PC-9 (cell line): ENCODE measurements at regions not wholly inside any gene's neighbourhood (a gene's known extent, or its start where the extent isn't known, plus 50 kb on each side); places are given as distances from the start of the nearest gene placed in this dataset.

Experiments used
- BruUV-seq: library from RNA; stranded (reverse); fragments of 400-500 nt; replicated peaks from 2 replicates; lab custom pipeline; 2021; lab: Mats Ljungman, UMichigan
- CTCF ChIA-PET: fragments of 300-600 bp; sonication (Branson Sonifier 250); formaldehyde crosslinking; loops from one replicate; lab custom pipeline; 2022; ENCODE audit warnings: antibody characterized with exemption; lab: Charles Lee
- POLR2A ChIA-PET: fragments of 300-600 bp; sonication (Branson Sonifier 250); formaldehyde crosslinking; loops from one replicate; lab custom pipeline; 2022; ENCODE audit warnings: antibody characterized with exemption; ENCODE audit not compliant: unreplicated experiment; lab: Charles Lee
- DNase-seq, 2 experiments: peaks; one replicate each; pipeline versions ENCODE4 v3.0.0 to v3.0.0-alpha.2; 2015 to 2022; ENCODE audit warnings: mixed read lengths in 1 of 2
- H2AFZ ChIP-seq: fragments of 200-600 bp; sonication (generic); 2 replicates; pipeline ENCODE4 v1.8.1; 2017; ENCODE audit warnings: antibody characterized with exemption
- H3F3A ChIP-seq: fragments of 200-600 bp; sonication (generic); 2 replicates; pipeline ENCODE4 v1.8.1; 2017; ENCODE audit warnings: antibody characterized with exemption, mild to moderate bottlenecking, low read depth; ENCODE audit not compliant: insufficient read depth
- H3K27ac ChIP-seq: fragments of 200-600 bp; sonication (generic); 2 replicates; pipeline ENCODE4 v1.6.1; 2016; ENCODE audit warnings: mixed run types
- H3K27me3 ChIP-seq: fragments of 200-600 bp; sonication (generic); 2 replicates; pipeline ENCODE4 v1.6.1; 2016; ENCODE audit warnings: low read depth, mixed run types; ENCODE audit not compliant: insufficient read depth
- H3K36me3 ChIP-seq: fragments of 200-600 bp; sonication (generic); 2 replicates; pipeline ENCODE4 v1.6.1; 2016; ENCODE audit warnings: low read depth, mixed run types
- H3K4me1 ChIP-seq: fragments of 200-600 bp; sonication (generic); replicated peaks from 2 replicates; pipeline ENCODE4 v1.6.1; 2016; ENCODE audit warnings: mixed run types; ENCODE audit not compliant: insufficient read depth
- H3K4me2 ChIP-seq: fragments of 200-600 bp; sonication (generic); 2 replicates; pipeline ENCODE4 v1.6.1; 2017; ENCODE audit warnings: mixed run types
- H3K4me3 ChIP-seq: fragments of 200-600 bp; sonication (generic); 2 replicates; pipeline ENCODE4 v1.6.1; 2016; ENCODE audit warnings: mixed run types
- H3K79me2 ChIP-seq: fragments of 200-600 bp; sonication (generic); 2 replicates; pipeline ENCODE4 v1.6.1; 2017; ENCODE audit warnings: low read depth, mixed run types
- H3K9me2 ChIP-seq: fragments of 200-600 bp; sonication (generic); 2 replicates; pipeline ENCODE4 v1.8.1; 2017; ENCODE audit warnings: mild to moderate bottlenecking; ENCODE audit not compliant: insufficient read depth
- H3K9me3 ChIP-seq: fragments of 200-600 bp; sonication (generic); 2 replicates; pipeline ENCODE4 v1.8.1; 2016; ENCODE audit warnings: low read depth; ENCODE audit not compliant: insufficient read depth
- H4K20me1 ChIP-seq: fragments of 200-600 bp; sonication (generic); 2 replicates; pipeline ENCODE4 v1.8.1; 2017; ENCODE audit not compliant: insufficient read depth
- EZH2 ChIP-seq: fragments of 200-600 bp; sonication (generic); IDR thresholded peaks from 2 replicates; pipeline ENCODE4 v1.8.0; 2017; ENCODE audit warnings: antibody characterized with exemption, low read depth
- intact Hi-C: fragments of 100-400 bp; cut with micrococcal nuclease; formaldehyde crosslinking; loops from one replicate; pipeline ENCODE4 v1.10.0; 2022; ENCODE audit not compliant: unreplicated experiment
- TF ChIP-seq, protein P1 (sequence below): fragments of 200-600 bp; sonication (generic); conservative IDR thresholded peaks from 2 replicates; pipeline ENCODE4 v1.6.1; 2017; ENCODE audit warnings: mixed run types, antibody characterized with exemption, mild to moderate bottlenecking, moderate library complexity

DNA sequence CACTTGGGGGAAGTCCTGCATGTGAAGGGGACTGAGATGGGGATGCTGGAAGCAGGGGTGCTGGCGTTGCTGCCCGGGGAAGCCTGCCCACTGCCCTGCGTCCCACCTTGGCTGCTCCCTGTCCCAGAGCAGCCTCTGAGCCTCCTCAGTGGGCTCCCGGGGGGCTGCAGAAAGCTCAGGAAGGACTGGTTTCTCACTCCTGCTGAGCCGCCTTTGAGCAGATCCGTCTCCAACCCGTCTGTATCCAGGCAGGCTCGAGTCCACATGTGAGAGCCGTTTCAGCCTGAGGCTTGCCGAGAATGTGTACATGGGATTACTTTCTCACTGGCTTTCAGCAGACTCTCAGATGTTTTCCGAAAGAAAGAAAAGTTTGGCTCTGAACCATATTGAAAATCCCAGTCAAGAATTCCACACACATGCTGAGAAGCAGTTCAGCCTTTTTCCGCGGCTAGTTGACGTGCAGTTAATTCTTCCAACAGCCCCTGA, 95.3 kb upstream of the COL5A1 start:
- DNase-seq: no peak
- Histone ChIP-seq H3K9me3 (no peaks in the 10 kb centered on the region), H3K79me2 (no peaks in the 10 kb centered on the region), H3K4me3 (no peak overlapping the region), H3K4me2 (no peak overlapping the region), H3K9me2 (no peaks in the 10 kb centered on the region), H4K20me1 (no peaks in the 10 kb centered on the region), H2AFZ (no peak overlapping the region), H3K4me1 (peaks cover under 1% of the 10 kb centered on the region; the same call in 1 of the 2 replicates), H3F3A (no peaks in the 10 kb centered on the region), H3K27me3 (peaks cover 40% of the 10 kb centered on the region), H3K27ac (no peak overlapping the region), H3K36me3 (no peaks in the 10 kb centered on the region)
- TF ChIP-seq, protein P1, sequence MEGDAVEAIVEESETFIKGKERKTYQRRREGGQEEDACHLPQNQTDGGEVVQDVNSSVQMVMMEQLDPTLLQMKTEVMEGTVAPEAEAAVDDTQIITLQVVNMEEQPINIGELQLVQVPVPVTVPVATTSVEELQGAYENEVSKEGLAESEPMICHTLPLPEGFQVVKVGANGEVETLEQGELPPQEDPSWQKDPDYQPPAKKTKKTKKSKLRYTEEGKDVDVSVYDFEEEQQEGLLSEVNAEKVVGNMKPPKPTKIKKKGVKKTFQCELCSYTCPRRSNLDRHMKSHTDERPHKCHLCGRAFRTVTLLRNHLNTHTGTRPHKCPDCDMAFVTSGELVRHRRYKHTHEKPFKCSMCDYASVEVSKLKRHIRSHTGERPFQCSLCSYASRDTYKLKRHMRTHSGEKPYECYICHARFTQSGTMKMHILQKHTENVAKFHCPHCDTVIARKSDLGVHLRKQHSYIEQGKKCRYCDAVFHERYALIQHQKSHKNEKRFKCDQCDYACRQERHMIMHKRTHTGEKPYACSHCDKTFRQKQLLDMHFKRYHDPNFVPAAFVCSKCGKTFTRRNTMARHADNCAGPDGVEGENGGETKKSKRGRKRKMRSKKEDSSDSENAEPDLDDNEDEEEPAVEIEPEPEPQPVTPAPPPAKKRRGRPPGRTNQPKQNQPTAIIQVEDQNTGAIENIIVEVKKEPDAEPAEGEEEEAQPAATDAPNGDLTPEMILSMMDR: no peak
- no peak for TF ChIP-seq EZH2
- CTCF ChIA-PET: no interaction called here
- BruUV-seq: no TSS peak
- intact Hi-C loops: no loop called here
- POLR2A ChIA-PET: no interaction called here

DNA sequence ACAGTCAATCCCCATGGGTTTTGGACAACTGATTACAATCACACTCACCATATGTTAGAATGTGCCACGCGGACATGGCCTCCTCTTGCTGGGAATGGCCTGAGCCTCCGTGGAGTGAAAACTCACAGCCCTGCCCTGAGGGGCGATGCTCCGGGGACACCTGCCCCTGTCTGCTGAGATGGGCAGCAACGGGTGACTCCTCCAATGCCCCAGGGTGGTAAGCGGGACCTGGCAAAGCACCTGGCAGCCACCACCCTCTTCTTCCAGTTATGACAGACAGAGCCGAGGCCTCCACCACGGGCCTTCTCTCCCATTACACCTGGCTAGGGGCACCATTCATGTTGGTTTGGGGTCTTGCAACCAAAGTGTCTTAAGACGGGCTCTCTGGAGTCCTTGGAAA, 94.9 kb upstream of the COL5A1 start:
- no peaks in the 10 kb centered on the region for H3K36me3 ChIP-seq
- CTCF ChIA-PET: no interaction called here
- no peaks in the 10 kb centered on the region for H4K20me1 ChIP-seq
- BruUV-seq: no TSS peak
- H3K79me2 ChIP-seq: no peaks in the 10 kb centered on the region
- no peak overlapping the region for H2AFZ ChIP-seq
- H3K27me3 ChIP-seq: peaks cover 39% of the 10 kb centered on the region
- no peaks in the 10 kb centered on the region for H3K9me3 ChIP-seq
- TF ChIP-seq EZH2: no peak
- intact Hi-C loops: no loop called here
- H3K4me3 ChIP-seq: no peak overlapping the region
- H3F3A ChIP-seq: no peaks in the 10 kb centered on the region
- H3K9me2 ChIP-seq: no peaks in the 10 kb centered on the region
- H3K27ac ChIP-seq: no peak overlapping the region
- H3K4me1 ChIP-seq: peaks cover 5% of the 10 kb centered on the region; the same call in 1 of the 2 replicates
- POLR2A ChIA-PET: no interaction called here
- no peak overlapping the region for H3K4me2 ChIP-seq
- DNase-seq: no peak

DNA sequence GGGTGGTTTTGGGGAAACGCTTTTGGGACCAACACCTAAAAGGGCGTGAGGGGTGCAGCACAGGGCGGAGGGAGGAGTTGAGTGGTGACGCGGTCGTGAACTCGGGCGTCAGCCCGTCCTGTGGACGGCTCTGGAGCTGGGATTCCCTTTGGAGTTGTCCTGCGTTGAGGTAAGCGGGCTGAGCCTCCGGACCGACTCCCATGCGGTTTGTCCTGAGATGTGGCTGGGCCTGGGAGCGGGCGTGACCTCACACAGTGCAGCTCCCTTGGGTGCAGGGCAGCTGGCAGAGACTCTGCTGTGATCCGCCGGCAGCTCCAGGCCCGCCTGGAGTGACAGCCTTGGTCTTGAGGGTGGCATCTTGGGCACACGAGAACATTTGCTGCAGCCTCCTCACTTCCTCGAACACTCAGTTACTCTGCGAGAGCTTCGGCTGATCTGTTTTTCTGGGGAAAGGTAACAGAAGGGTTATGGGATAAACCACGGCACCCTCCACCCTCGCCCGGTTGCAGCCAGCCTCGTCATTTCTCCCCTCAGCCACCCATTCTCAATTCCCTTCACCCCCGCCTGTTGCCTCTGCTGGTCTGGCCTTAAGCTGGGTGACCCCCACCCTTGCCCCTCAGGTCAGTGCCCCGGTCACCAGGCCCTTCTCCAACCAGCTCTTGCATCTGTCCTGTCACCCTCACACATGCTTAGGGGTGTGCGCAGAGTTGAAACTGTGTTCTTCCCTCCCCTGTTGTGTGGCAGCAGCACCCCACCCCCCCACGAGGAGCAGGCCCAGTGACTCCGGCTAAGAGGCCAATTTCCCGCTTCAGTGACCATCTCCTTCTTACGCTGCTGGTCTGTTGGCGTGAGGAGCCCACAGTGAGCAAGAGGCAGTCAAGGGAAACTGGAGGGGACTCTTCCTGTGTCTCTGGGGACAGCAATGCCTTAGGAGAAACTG, 94.2 kb upstream of the COL5A1 start:
- no peak overlapping the region for H3K27ac ChIP-seq
- H3K79me2 ChIP-seq: no peaks in the 10 kb centered on the region
- H3K27me3 ChIP-seq: peaks cover 39% of the 10 kb centered on the region
- no peaks in the 10 kb centered on the region for H3F3A ChIP-seq
- intact Hi-C loops: no loop called here
- no TSS peak for BruUV-seq
- H2AFZ ChIP-seq: no peak overlapping the region
- H3K4me1 ChIP-seq: peaks cover 11% of the 10 kb centered on the region
- H3K36me3 ChIP-seq: no peaks in the 10 kb centered on the region
- H4K20me1 ChIP-seq: no peaks in the 10 kb centered on the region
- no peak for DNase-seq
- no peaks in the 10 kb centered on the region for H3K9me2 ChIP-seq
- POLR2A ChIA-PET: no interaction called here
- H3K4me3 ChIP-seq: no peak overlapping the region
- H3K9me3 ChIP-seq: no peaks in the 10 kb centered on the region
- no peak for TF ChIP-seq EZH2
- TF ChIP-seq, protein P1: no peak
- CTCF ChIA-PET: no interaction called here
- no peak overlapping the region for H3K4me2 ChIP-seq
